HG03342 (cell line): ENCODE measurements at regions not wholly inside any gene's neighbourhood (a gene's known extent, or its start where the extent isn't known, plus 50 kb on each side); places are given as distances from the start of the nearest gene placed in this dataset.
"Not testable (repeated sequence)": the region's sequence is repeated elsewhere in the genome, so short reads cannot be mapped to it uniquely, and the experiment has no call there.

Source experiments
- ATAC-seq: cut with Tn5 transposase; IDR thresholded peaks from one replicate; pipeline ENCODE4 v1.9.1; 2021; ENCODE audit warnings: mild to moderate bottlenecking, moderate library complexity; ENCODE audit not compliant: unreplicated experiment

DNA sequence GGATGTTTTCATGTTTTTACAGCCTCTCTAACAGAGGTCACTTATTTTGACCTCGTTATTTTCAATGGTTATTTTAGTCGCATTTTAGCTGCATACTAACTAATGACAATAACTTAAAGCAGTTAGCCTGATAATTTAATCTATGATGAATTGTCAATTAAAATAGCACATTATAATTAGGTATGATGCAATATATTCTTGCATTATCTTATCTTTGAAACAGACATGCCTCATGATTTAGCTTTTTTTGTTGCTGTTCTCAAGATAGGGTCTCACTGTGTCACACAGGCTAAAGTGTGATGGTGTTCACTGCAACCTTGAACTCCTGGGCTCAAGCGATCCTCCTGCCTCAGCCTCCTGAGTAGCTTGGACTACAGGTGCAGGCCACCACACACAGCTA, 126.4 kb downstream of the KBTBD2 start:
- no peak for ATAC-seq

DNA sequence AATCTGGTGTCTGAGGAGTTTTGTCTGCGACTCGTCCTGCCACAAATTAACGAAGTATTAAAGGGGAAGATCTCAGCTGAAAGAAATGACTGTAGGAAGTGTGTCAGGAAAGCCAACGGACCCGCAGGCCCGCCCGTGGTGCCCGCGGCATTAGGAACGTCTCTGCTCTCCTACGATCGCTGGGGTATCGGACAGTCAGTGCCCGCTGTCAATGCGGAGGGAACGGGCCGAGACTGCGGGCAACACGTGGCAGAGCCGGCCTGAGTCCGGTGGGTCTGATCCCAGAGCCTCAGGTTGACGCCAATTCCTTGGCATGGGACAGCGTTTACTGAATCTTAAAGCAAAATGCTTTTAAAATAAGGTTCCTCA, 128.7 kb downstream of the KBTBD2 start:
- ATAC-seq, result no peak

DNA sequence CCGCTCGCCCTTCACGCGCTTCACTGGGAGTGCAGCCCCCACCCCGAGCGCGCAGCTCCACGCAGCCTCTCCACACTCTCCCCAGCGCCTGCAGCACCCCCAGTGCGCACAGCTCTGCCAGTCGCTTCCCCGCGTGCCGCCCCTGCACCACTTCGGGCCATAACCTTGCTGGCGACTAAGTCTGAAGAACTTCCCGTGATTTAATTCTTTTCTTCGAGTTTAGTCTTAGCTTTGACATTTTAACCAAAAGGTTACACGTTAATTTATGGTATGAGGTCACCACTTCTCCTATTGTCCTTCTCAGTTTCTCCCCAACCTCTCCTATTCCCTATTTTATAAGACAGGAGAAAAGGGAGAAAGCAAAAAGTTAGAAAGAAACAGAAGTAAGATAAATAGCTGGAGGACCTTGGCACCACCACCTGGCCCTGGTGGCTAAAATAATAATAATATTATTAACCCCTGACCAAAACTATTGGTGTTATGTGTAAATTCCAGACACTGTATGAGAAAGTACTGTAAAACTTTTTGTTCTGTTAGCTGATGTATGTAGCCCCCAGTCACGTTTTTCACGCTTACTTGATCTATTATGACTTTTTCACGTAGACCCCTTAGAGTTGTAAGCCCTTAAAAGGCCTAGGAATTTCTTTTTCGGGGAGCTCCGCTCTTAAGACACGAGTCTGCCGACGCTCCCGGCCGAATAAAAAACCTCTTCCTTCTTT, 129.2 kb downstream of the KBTBD2 start:
- not testable (repeated sequence) for ATAC-seq

DNA sequence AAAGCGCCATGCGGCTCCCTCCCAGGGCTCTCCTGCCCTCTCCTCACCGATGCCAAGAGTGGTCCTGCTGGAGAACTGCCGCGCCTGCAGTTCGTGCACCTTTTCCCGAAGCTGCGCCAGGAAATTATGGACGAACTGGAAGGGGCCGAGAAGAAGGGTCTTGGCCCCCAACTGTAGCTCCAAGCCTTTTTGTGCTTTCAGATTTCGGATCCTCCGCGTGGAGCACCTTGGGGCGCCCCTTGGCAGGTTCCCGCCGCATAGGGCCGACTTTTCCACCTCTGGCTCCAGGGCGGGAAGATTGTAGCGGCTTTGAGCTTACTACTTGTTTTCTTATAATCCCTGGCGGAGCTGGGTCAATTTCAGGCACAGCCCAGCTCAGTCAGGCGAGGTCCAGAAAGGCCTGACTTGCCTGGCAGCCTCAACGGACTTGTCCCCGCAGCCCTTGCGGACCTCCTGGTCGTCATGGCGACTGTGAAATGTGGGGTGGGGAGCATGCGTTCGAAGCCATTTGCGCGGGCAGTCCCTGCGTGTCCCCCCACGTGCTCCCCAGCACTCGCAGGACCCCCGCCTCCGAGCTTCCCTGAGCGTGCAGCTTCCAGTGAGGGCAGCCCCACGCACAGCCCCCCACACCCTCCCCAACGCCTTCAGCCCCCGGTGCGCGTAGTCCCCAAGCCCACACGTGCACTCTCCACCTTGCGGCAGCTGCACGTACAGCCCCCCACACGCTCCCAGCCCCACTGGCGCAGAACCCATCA, 129.9 kb downstream of the KBTBD2 start:
- no peak for ATAC-seq

DNA sequence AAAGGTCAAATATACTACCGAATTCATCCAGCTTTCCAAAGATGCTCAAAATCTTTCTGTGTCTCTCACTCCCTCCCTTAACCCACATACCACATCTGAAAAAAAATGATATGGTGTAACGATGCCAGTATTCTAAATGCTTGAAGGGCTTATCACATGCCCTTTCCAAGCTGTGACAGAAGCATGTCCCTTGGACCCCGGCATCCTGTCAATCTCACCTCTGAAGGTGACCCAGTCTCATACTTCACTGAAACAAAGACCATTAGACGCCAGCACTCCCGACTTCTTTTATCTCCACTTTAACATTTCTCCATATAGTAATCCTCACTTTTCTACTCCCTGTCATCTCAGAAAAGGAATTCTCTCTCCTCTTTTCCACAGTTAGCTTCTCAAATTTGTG, 130.8 kb downstream of the KBTBD2 start:
- not testable (repeated sequence) for ATAC-seq

DNA sequence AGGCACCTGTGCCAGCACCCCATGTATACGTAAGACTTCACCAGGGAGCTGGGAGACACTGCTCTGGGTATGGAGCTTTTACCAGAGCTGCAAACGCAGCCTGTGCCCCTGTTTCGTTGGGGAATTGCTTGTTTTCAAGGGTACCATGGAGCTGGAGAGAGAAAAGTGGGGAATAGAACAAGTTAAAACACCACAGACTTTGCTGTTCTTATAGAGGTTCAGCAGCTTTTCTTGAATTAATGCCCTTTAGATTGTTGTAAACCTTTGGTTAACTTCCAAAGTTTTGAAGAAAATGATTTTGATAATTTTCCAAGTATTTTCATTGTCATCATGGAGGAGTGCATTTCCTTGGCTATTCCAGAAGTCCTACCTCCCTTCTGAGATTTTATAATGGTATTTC, 131.7 kb downstream of the KBTBD2 start:
- ATAC-seq, result not testable (repeated sequence)

DNA sequence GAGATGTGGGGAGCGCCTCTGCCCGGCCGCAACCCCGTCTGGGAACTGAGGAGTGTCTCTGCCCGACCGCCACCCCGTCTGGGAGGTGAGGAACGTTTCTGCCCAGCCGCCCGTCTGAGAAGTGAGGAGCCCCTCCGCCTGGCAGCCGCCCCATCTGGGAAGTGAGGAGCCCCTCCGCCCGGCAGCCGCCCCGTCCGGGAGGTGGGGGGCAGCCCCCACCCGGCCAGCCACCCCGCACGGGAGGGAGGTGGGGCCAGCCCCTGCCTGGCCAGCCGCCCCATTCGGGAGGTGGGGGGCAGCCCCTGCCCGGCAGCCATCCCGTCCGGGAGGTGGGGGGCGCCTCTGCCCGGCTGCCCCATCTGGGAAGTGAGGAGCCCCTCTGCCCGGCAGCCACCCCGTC, 137.7 kb downstream of the KBTBD2 start:
- ATAC-seq, result not testable (repeated sequence)

DNA sequence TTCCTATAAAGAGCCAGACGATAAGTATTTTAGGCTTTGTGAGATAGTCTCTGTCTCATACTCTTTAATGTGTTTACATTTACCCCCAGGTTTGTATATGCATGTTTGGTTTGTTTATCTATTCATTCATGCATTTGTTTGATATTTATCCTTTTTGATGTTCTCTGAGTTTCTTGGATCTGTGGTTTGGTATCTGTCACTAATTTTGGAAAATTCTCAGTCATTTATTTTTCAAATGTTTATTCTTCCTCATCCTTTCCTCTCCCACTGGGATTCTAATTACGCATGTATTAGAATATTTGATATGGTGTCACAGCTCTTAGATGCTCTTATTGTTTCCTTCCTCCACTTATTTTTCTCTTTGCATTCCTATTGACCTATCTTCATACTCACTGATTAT, 143.2 kb downstream of the KBTBD2 start:
- not testable (repeated sequence) for ATAC-seq

DNA sequence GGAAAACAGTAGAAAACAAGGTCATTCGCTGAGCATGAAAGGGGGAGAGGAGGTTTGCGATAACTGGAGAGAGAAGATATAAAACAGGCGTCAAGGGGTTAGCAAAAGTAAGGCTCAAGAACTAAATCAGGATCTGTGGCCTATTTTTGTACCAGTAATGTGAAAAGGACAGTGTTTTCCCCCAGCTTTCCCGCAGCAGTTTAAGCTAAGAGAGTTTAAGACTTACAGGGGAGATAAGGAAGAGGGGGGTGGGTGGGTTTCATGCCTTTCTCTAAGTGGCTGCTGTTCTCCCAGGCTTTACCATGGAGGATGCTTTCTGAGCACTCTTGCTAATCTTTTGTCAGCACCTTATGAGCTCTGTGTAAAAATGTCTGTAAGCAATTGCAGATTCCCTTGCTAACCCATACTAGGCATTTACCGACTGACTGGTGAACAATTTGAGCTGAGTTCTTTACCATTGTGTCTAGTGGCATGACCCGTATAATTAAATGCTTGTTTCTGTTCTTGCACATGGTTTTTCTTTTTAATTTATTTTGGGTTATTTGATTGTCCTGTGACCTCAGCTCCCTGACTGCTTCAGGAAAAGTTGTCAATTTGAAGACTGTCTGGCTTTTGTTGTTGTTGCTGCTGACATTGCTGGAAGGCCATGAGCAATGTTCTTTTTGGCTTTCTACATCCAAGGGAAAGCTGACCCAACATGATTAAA, 144.0 kb downstream of the KBTBD2 start:
- ATAC-seq, result not testable (repeated sequence)

DNA sequence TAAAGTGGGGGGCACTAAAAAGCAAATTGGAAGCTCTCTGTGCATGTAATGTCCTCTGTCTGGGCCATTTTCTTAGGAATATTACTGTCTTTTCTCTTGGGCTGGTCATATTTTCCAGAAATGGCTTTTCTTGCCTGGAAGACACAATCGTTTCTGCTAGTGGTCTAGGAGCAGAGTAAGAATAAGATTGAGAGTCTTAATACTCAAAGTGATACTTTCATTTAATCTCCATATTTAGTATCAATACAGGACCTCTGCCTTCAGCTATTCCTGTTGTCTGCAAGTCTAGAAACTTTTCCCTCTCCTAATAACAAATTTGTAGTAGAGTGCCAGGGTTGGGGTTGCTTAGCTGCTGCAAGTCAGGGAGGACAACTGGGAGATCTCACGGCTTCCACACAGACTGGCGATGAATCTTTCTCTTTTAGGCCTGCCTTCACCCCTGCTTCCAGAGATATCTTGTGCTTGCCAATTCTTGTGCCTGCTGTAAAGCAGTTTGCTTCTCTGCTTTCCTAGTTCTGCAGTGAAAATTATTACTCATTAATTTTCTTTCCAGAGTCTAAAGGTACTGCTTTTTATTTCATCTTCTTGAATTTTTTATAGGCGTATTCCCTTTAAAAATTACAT, 149.6 kb downstream of the KBTBD2 start:
- not testable (repeated sequence) for ATAC-seq

DNA sequence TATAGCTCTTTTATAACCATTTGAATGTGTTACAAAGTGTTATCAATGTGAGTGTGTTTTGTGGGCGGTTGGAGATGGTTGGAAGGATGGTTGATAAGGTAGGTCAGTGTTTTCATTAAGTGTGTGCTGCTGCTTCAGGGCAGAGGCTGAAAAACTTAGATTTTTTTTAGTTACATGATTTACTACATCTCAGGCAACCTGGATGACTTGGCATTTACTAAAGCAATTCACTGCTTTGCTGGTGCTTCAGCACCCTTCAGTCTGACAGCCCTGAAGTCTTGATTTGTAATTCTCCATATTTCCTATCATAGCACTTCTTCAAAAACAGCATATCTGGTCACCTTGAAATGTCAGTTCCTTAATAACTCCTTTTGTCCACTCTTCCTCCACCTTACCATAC, 151.8 kb downstream of the KBTBD2 start:
- ATAC-seq, result not testable (repeated sequence)

DNA sequence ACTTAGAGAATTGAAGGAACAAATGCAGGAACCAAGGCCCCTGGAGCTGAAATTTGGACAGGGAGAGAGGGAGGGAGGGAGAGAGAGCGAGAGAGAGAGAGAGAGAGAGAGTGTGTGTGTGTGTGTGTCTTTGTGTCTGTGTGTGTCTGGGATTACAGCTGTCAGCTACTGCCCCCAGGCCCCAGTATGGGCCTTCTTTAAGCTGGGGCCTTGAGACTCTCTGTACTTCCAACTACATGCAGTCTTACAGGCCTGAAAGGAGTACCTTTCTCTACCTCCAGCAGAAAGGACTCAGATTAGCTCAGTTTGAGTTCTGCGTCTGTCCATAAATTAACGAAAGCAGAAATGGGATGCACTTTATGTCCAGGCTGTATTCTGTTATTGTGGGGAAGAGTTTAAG, 153.2 kb downstream of the KBTBD2 start:
- not testable (repeated sequence) for ATAC-seq

DNA sequence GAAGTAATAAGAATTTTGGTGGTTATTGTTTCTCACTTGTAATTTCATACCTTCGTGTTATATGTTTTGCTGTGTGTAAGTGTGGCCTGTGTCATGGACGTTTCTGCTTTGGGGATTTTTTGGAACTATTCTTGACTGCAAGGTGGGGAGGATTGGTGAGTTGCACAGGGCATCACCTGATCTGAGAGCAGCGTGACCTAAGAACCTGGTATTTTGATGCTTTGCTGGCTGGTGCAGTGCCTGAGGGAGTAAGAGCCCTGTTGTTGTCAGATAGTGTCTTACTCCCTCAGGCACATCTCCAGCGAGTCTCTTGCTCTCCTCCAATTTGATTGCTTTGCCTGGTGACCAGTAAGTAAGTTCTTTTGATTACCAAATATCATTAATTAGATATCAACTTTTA, 158.8 kb downstream of the KBTBD2 start:
- ATAC-seq, result not testable (repeated sequence)

DNA sequence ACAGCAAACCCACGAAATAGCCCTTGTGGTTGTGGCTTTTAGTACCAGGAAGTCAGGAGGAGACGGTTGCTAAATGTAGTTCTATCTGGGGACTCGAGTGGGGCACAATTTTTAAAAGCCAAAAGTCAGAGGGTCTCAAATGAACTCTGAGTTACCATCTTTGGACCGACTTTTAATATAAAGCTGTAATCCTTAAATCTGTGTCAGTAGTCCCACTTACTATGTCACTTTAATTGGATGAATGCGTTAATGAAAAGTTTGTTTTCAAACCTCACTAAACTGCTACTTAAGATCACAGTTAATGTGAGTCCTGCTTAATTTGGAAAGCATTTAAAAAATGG, 162.3 kb downstream of the KBTBD2 start:
- not testable (repeated sequence) for ATAC-seq

DNA sequence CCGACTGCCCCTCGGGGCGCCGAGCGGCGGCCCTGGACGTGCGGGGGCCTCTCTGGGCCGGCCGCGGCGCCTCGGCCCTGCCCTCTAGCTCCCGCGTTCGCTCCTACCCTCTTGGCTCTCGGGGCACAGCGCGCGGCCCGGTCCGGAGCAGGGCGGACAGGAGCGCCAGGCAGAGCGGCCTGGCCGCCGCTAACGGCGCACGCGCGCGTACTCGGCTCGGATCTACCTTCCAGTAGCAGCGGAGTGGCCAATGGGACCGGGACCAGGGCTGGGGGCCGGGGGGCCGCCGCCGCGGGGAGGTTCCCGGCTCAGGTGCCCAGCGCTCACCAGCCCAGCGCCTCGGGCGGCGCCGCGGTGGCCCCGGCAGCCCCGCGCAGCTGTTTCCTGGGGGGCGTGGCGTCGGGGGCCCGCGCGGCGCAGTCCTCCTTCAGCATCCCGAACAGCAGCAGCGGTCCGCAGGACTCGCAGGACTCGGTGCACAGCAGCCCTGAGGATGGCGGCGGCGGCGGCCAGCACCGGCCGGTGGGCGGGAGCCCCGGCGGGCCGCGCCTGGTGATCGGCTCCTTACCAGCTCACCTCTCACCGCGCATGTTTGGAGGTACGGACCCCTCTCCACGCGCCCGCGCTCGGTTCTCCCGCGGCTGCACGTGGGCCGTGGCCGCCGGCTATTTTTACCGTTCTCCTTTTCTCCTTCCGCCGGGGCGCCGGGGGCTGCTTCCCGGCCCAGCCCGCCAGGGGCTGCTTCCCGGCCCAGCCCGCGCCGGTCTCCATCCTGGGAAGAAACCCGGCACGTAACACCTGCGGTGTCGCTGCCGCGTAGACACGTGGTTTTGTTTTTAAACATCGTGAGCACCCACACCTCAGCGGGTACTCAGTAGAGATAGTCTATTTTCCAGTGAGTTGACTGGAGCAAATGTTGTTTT, 162.9 kb downstream of the KBTBD2 start:
- ATAC-seq, result peak; percentile 67

DNA sequence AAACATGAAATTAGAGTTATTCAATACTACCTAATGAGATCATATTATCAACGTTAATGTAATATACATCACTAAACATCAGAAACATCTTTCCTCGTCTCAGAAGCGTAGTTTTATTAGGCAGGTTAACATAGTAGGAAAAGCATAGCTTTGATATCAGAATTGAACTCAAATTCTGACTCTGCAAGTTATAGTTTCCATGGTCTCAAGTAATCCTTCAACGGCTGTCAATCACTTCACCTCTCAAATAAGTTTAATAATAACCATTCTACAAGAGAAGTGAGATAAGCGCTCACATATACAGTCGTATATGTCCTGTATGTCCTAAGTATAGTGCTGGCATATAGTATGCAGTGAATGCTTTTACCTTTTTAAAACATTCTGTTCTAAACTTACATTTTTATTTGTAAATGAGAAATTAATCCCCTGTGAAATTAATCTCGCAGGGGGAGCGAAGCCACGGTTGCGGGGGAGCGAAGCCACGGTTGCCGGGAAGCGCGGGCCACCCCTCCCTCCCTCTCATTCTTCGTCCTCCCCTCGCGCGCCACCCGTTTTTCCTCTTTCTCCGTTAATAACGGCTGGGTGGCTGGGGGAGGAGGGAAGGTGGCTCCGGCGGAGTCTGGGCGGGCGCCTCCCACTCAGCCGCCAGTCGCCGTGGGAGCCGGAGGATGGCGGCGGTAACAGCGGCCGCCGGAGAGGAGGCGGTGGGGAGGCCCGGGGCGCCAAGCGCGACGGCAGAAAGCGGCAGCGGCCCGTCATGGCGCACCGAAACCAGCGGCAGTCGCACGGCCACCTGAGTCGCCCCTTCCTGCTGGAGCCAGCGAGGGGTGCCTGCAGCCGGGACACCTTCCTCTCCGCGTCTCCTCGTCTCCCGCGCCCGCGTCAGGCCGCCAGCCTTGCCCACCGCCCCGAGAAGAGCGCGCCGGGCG, 163.8 kb downstream of the KBTBD2 start:
- peak; percentile 58 for ATAC-seq

DNA sequence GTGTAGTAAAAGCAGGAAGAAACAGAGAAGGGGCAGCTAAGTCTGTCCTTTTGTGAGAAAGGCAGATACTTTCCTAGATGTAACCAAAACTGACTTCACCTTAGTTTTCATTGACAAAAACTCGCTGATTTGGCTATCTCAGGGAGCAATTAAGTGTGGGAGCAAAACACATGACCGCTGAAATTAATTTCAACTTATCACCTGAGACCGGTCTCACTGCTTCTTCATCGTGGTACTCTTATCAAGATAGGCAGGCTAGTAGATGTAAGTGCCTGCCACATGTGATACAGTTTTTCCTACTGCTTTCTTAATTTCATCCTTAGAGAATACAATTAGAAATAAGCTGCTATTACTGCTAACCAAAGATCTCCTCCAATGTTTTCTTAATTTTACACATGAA, 168.7 kb downstream of the KBTBD2 start:
- ATAC-seq, result not testable (repeated sequence)

DNA sequence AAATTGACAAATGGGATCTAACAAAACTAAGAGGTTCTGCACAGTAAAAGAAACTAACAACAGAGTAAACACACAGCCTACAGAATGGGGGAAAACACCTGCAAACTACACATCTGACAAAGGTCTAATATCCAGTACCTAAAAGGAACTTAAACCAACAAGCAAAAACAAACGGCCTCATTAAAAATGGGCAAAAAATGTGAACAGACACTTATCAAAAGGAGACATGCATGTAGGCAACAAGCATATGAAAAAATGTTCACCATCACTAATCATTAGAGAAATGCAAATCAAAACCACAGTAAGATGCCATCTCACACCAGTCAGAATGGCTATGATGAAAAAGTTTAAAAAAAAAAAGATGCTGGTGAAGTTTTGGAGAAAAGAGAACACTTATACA, 197.4 kb downstream of the KBTBD2 start:
- no peak for ATAC-seq
